Ovary (tissue), 7 donors: ENCODE measurements at regions not wholly inside any gene's neighbourhood (a gene's known extent, or its start where the extent isn't known, plus 50 kb on each side); places are given as distances from the start of the nearest gene placed in this dataset.

Experiments
- DNase-seq, 5 donors: peaks; one replicate each; pipeline ENCODE4 v3.0.0-alpha.2; 2019 to 2020
- H3K27ac ChIP-seq, 2 donors: fragments of 200-600 bp; one replicate each; pipeline versions ENCODE4 v1.5.1 to v1.8.0; 2019 to 2022
- H3K27me3 ChIP-seq: fragments of 200-600 bp; one replicate; pipeline ENCODE4 v1.8.0; 2022
- H3K36me3 ChIP-seq: fragments of 200-600 bp; sonication (generic); one replicate; pipeline ENCODE4 v1.5.1; 2019
- H3K4me1 ChIP-seq: one replicate; pipeline ENCODE4 v1.8.1; 2013; ENCODE audit warnings: mild to moderate bottlenecking, moderate library complexity; ENCODE audit not compliant: insufficient read depth
- H3K4me3 ChIP-seq: fragments of 200-600 bp; sonication (generic); one replicate; pipeline ENCODE4 v1.5.1; 2017
- H3K9me3 ChIP-seq, 2 donors: fragments of 200-600 bp in 1 of 2; sonication (generic) in 1 of 2; one replicate each; pipeline versions ENCODE4 v1.5.1 to v1.8.1; 2013 to 2019; ENCODE audit warnings: mild to moderate bottlenecking in 1 of 2, moderate library complexity in 1 of 2
- CTCF ChIP-seq, 3 donors: fragments of 450-650 bp in 2 of 3; fragments of 200-600 bp in 1 of 3; IDR thresholded peaks; one replicate each; pipeline versions ENCODE4 v1.5.1 to v1.8.0; 2016 to 2022; ENCODE audit warnings: antibody characterized with exemption in 3 of 3, mild to moderate bottlenecking in 1 of 3
- EP300 ChIP-seq: sonication (generic); formaldehyde crosslinking; IDR thresholded peaks from one replicate; pipeline ENCODE4 v1.6.1; 2017; ENCODE audit warnings: antibody characterized with exemption
- POLR2A ChIP-seq: fragments of 450-650 bp; IDR thresholded peaks from one replicate; pipeline ENCODE4 v1.6.1; 2017; ENCODE audit warnings: antibody characterized with exemption, mild to moderate bottlenecking, moderate library complexity
- WGBS, 3 donors: extraction: QIAGEN DNeasy Blood & Tissue Kit in 1 of 3; methylation state at CpG; one replicate each; pipeline versions ENCODE4 v1.1.5 to v1.1.7; 2013 to 2017; 5-methylcytosine and 5-hydroxymethylcytosine counted together
- intact Hi-C, 4 donors: fragments of 100-400 bp; cut with DNase I; formaldehyde crosslinking; loops; one replicate each; pipeline versions ENCODE4 v1.11.0 to v1.15.1; 2022 to 2023
- donor health status: DM: no; HTN: no; CAD: no; lungs with moderate emphysema.
- donor health status: DM: no; HTN: no; CAD: no.
- donor health status: Bipolar disorder and iron deficiency.
- donor health status: DM: no; HTN: no; CAD: no.
- donor health status: DM: yes; HTN: yes; CAD: no.

- H3K36me3 ChIP-seq = no peaks in the 10 kb centered on the region
- H3K9me3 ChIP-seq = no peaks in the 10 kb centered on the region
- TF ChIP-seq POLR2A (no peak), EP300 (no peak), CTCF (IDR thresholded peaks at IDR 0.05) (no peak)
- peaks cover 1% of the 10 kb centered on the region for H3K4me1 ChIP-seq
- H3K27me3 ChIP-seq = no peaks in the 10 kb centered on the region
- no peak overlapping the region for H3K4me3 ChIP-seq
- WGBS, 3 donors = 98 to 100% (median 98%) methylated on average over 1 of the region's 1 CpG
- DNase-seq = no peak
- H3K27ac ChIP-seq = no peak overlapping the region
- intact Hi-C loops = no loop called here
Measured at GRCh38 chr3:152039887-152040286, 166.4 kb downstream of the SUCNR1 start.

GRCh38 chr3:152040319-152040718 is 166.9 kb downstream of the SUCNR1 start:
- TF ChIP-seq EP300 (no peak), POLR2A (no peak), CTCF (IDR thresholded peaks at IDR 0.05) (no peak)
- Histone ChIP-seq H3K4me3 (no peak overlapping the region), H3K27me3 (no peaks in the 10 kb centered on the region), H3K36me3 (no peaks in the 10 kb centered on the region), H3K9me3 (no peaks in the 10 kb centered on the region), H3K27ac (no peak overlapping the region), H3K4me1 (peaks cover 1% of the 10 kb centered on the region)
- 73 to 81% (median 75%) methylated on average over 1 of the region's 1 CpG for WGBS, 3 donors
- intact Hi-C loops = no loop called here
- DNase-seq = no peak

- intact Hi-C loops = no loop called here
- H3K4me1 ChIP-seq = peaks cover 1% of the 10 kb centered on the region
- H3K9me3 ChIP-seq = no peaks in the 10 kb centered on the region
- no peak overlapping the region for H3K4me3 ChIP-seq
- no peak for DNase-seq
- no peak overlapping the region for H3K27ac ChIP-seq
- 67 to 71% (median 69%) methylated on average over 3 of the region's 3 CpGs for WGBS, 3 donors
- H3K27me3 ChIP-seq = no peaks in the 10 kb centered on the region
- TF ChIP-seq CTCF (IDR thresholded peaks at IDR 0.05) (no peak), POLR2A (no peak), EP300 (no peak)
- no peaks in the 10 kb centered on the region for H3K36me3 ChIP-seq
Measured at GRCh38 chr3:152043620-152044019, 170.2 kb downstream of the SUCNR1 start.

GRCh38 chr3:152046280-152046679 is 172.8 kb downstream of the SUCNR1 start:
- Histone ChIP-seq H3K27me3 (no peaks in the 10 kb centered on the region), H3K9me3 (no peaks in the 10 kb centered on the region), H3K4me1 (peaks cover 1% of the 10 kb centered on the region), H3K4me3 (no peak overlapping the region), H3K36me3 (no peaks in the 10 kb centered on the region), H3K27ac (no peak overlapping the region)
- no peak for DNase-seq
- 93 to 97% (median 97%) methylated on average over 2 of the region's 2 CpGs for WGBS, 3 donors
- intact Hi-C loops = no loop called here
- TF ChIP-seq POLR2A (no peak), EP300 (no peak), CTCF (IDR thresholded peaks at IDR 0.05) (no peak)

- intact Hi-C loops = no loop called here
- H3K4me1 ChIP-seq = peaks cover 1% of the 10 kb centered on the region
- H3K27ac ChIP-seq = no peak overlapping the region
- no peak for DNase-seq
- TF ChIP-seq POLR2A = no peak
- TF ChIP-seq EP300 = no peak
- no peak for TF ChIP-seq CTCF (IDR thresholded peaks at IDR 0.05)
- no peak overlapping the region for H3K4me3 ChIP-seq
- H3K27me3 ChIP-seq = no peaks in the 10 kb centered on the region
- H3K9me3 ChIP-seq = no peaks in the 10 kb centered on the region
- H3K36me3 ChIP-seq = no peaks in the 10 kb centered on the region
Measured at GRCh38 chr3:152047465-152047864, 174.0 kb downstream of the SUCNR1 start.
